ENCODE measurements at regions not wholly inside any gene's neighbourhood (a gene's known extent, or its start where the extent isn't known, plus 50 kb on each side); places are given as distances from the start of the nearest gene placed in this dataset.

DNA sequence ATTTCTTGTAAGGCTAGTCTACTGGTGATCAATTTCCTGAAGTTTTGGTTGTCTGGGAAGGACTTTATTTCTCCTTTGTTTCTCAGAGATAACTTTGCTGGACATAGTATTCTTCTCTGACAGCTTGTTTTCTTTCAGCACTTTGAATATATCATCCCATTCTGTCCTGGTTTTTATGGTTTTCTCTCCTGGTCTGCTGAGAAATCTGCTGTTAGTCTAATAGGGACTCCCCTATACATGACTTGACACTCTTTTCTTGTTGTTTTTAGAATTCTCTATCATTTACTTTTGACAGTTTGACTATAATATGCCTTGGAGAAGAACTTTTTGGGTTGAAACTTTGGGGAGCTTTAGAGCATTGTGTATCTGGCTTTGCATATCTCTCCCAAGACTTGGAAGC is 112.5 kb downstream of the PRL start:
- no peak for DNase-seq (ENCODE audit: low read depth)
- no peak overlapping the region for H3K4me3 ChIP-seq (ENCODE audit: low read depth, low read length)
- TF ChIP-seq, protein P1, sequence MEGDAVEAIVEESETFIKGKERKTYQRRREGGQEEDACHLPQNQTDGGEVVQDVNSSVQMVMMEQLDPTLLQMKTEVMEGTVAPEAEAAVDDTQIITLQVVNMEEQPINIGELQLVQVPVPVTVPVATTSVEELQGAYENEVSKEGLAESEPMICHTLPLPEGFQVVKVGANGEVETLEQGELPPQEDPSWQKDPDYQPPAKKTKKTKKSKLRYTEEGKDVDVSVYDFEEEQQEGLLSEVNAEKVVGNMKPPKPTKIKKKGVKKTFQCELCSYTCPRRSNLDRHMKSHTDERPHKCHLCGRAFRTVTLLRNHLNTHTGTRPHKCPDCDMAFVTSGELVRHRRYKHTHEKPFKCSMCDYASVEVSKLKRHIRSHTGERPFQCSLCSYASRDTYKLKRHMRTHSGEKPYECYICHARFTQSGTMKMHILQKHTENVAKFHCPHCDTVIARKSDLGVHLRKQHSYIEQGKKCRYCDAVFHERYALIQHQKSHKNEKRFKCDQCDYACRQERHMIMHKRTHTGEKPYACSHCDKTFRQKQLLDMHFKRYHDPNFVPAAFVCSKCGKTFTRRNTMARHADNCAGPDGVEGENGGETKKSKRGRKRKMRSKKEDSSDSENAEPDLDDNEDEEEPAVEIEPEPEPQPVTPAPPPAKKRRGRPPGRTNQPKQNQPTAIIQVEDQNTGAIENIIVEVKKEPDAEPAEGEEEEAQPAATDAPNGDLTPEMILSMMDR (conservative IDR thresholded peaks at IDR 0.05; ENCODE audit: low read depth, low read length), result no peak

DNA sequence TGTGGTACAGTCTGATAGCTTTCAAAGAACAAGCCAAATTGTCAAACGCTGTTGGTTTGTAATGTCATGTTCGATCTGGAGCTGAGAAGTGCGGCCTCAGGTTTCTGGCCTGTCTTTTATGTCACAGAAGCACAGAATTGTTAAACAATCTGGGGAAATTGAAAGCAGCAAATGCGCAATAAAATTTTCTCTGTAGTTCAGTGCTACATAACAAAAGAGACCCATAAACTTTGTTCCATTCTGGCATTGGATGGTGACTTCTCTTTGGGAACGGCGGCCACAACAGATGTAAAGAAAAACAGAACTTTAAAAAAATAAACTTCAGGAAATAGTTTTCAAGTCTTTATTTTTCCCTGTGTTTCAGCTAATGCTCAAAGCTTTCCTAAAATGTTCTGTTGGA is 106.9 kb downstream of the PRL start:
- TF ChIP-seq, protein P1 (conservative IDR thresholded peaks at IDR 0.05; ENCODE audit: low read depth, low read length), result no peak
- DNase-seq (ENCODE audit: low read depth), result no peak
- H3K4me3 ChIP-seq (ENCODE audit: low read depth, low read length), result no peak overlapping the region

DNA sequence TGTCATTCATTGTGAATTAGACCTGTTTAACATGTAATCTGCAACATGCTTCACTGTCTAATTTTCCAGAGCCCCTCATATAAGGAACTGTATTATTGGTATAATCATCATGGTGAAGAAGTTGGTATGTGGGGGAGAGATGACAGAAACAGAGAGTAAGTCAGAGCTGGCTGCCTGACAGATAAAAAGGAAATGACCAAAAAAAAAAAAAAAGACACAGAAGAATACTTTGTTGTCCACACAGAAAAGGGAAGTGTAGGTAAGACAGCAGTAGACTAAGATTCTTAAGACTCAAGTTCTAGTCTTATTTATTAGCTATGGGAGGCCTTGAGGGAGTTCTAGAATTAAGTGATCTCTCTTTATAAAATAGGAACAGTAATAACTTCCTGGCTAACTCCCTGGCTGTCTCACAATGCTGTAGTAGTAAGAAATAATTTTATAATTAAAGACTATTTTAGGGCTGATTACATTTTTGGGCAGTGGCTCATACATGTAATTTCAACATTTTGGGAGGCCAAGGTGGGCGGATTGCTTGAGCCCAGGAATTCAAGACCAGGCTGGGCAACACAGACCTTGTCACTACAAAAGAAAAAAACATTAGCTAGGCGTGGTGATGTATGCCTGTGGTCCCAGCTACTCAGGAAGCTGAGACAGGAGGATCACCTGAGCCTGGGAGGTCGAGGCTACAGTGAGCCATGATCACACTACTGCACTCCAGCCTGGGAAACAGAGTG is 102.5 kb downstream of the PRL start:
- H3K4me3 ChIP-seq (ENCODE audit: low read depth, low read length), result no peak overlapping the region
- DNase-seq (ENCODE audit: low read depth), result no peak
- TF ChIP-seq, protein P1 (conservative IDR thresholded peaks at IDR 0.05; ENCODE audit: low read depth, low read length), result no peak

DNA sequence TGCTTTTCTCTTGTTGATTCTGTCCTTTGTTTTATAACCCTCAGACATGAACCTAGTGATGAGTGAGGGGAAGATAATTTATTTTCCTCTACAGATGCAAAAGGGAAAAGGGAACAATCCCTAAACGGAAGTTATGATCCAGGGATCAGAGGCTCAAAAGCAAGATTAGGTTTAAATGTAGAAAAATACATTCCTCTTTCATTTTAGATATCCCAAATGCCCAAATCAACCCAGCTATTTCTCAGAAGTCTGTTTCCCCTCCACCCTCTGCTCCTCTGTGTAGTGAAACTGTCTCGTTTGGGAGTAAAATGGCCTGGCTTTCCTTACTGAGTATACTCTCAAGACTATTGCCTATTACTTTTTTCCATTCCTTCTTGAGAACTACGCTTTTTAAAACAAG is 97.1 kb downstream of the PRL start:
- TF ChIP-seq, protein P1 (conservative IDR thresholded peaks at IDR 0.05; ENCODE audit: low read depth, low read length), result no peak
- no peak overlapping the region for H3K4me3 ChIP-seq (ENCODE audit: low read depth, low read length)
- no peak for DNase-seq (ENCODE audit: low read depth)

DNA sequence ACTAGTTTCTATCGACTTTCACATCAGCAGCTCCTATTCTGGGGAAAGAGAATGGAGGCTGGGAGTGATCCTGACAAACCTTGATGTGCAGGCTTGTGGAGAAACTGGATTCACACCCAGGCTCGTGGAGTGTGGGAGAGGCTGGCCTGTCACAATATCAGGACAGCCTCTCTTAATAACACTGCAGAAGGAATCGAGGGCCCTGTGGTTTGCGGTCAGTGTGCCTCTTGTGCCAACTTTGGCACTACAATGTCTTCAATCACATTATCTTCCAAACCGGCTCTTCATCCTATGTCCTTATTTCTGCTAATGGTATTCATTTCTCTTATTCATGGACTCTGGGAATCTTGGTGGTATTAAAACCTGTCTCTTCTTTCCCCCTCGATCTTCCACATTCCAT is 92.7 kb downstream of the PRL start:
- DNase-seq (ENCODE audit: low read depth), result no peak
- TF ChIP-seq, protein P1 (conservative IDR thresholded peaks at IDR 0.05; ENCODE audit: low read depth, low read length), result no peak
- no peak overlapping the region for H3K4me3 ChIP-seq (ENCODE audit: low read depth, low read length)

DNA sequence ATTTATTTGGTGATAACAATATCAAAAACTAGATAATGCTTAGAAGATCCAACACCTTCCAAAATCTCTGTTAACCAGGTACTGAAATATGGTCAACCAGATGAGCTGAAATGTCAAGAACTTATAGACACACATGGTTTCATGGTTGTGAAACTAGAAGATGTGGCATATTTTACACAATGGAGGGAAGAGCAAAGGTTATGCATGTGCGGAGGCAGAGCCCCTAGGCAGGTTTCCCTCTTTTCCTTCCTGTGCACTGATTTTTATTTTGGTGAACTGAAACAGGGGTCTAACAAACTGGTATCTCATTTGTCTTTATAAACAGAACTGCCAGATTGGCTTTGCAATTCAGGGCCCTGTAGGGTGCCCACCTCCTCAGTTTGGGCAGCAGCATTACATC is 91.6 kb downstream of the PRL start:
- no peak overlapping the region for H3K4me3 ChIP-seq (ENCODE audit: low read depth, low read length)
- DNase-seq (ENCODE audit: low read depth), result no peak
- TF ChIP-seq, protein P1 (conservative IDR thresholded peaks at IDR 0.05; ENCODE audit: low read depth, low read length), result no peak

DNA sequence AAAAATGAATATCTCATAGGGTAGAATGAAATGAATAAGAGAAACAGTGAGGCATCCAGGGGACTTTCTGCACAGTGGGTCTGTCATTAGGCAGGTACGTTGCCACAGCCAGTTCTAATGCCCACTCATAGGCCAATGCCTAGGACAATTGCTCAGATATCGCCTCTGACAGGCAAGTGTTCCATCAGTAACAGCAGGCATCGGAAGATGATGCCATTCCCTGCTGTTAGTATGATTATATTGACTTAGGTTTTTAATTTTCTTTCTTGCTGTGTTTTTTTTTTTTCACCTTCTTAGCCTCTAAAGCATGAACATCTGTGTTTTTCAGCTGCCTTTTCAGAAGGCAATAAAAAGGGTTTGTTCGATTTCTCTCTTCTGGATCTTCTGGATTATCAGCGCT is 90.7 kb downstream of the PRL start:
- no peak for DNase-seq (ENCODE audit: low read depth)
- TF ChIP-seq, protein P1 (conservative IDR thresholded peaks at IDR 0.05; ENCODE audit: low read depth, low read length), result no peak
- H3K4me3 ChIP-seq (ENCODE audit: low read depth, low read length), result no peak overlapping the region
